IPS-NIHi7 (cell line): ENCODE measurements at regions not wholly inside any gene's neighbourhood (a gene's known extent, or its start where the extent isn't known, plus 50 kb on each side); places are given as distances from the start of the nearest gene placed in this dataset.

Source experiments
- DNase-seq: peaks from one replicate; pipeline ENCODE4 v3.0.0; 2012; ENCODE audit warnings: mixed read lengths; ENCODE audit errors: extremely low spot score

DNA sequence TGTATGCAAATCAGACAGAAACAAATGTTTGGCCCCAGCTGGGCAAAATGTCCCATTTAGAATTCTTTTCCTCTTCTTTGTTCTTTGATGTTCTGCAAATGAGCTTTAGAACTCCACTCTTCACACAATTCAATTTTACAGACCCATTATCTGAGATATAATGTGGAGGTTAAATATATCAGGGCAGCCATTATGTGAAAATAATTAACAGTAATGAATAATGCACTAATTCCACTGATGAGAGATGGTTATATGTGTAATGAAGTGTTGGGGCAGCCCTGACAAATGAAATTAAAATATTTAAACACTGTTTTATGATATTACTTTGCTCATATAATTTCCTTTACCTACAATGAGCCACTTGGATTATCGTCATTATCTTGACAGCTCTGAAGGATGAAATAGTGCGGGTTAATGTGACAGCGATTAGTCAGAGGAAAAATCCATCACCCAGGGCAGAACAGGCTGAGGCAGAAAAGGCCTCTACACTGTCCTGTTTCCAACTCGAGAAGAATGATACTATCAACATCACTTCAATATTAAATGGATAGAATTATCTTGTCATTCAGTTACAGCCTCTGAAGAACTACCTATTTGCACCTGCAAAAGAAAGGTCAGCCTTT lies 321.1 kb downstream of the RBM26 start:
- no peak for DNase-seq

DNA sequence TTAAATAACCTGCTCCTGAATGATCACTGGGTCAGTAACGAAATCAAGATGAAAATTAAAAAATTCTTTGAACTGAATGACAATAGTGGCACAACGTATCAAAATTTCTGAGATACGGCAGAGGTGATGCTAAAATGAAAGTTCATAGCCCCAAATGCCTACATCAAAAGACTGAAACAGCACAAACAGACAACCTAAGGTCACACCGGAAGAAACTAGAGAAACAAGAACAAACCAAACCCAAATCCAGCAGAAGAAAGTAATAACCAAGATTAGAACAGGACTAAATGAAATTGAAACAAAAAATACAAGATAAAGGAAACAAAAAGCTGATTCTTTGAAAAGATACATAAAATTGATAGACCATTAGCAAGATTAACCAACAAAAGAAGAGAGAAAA lies 324.1 kb downstream of the RBM26 start:
- DNase-seq: no peak

DNA sequence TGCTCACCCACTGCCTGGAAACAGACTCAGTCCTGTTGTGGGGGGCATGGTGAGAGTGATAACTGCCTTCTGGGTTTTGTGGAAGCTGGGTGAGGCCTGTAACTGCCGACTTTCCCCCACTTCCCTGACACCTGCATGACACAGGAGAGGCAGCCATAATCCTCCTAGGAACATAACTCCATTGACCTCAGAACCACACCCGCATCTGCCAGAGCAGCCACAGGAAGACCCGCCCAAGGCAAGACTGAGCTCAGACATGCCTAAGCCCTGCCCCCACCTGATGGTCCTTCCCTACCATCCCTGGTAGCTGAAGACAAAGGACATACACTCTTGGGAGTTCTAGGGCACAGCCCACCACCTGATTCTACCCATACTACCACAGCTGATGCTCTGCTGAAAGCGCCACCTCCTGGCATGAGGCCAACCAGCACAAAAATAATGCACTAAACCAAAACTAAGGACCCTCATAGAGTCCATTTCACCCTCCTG lies 326.7 kb downstream of the RBM26 start:
- DNase-seq: no peak

DNA sequence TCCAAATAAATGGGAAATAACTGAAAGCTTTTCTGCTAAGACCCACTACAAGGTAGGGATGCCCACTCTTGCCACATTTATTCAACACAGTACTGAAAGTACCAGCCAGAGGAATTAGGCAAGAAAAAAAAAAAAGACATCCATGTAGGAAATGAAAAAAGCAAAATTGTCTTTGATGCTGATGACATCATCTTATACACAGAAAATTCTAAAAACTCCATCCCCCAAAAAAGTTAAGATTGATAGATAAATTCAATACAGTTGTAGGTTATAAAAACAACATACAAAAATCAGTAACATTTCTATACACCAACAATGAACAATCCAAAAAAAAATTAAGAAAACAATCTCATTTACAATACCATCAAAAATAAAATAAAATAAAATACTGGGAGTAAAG lies 330.4 kb downstream of the RBM26 start:
- DNase-seq: no peak

DNA sequence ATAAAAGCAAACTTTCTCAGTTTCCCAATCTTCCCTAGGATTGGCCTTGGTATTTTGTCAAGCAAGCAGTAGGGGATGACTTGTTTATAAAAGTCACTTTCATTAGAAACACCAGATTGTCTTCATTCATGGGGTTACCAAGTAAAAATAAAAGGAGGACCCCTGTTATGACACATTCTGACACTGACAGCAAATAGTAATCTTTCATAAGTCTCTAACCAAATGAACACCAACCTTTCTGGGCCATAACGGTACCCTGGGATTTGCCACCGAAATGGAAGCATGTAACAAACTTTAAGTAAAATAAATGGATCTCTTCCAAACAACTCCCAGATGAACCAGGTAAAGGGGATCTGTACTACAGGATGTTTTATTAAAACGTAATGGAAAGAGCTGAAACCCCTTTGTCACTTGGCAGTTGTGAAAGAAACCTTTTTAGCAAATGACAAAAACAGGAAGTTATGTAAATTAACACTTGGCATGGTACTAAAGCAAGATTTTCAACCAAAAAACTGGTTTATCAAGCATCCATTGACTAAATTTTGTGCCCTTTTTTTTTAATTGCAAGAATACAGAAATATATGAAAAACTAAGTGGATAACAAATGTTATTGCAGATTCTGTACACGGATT lies 335.6 kb downstream of the RBM26 start:
- no peak for DNase-seq

DNA sequence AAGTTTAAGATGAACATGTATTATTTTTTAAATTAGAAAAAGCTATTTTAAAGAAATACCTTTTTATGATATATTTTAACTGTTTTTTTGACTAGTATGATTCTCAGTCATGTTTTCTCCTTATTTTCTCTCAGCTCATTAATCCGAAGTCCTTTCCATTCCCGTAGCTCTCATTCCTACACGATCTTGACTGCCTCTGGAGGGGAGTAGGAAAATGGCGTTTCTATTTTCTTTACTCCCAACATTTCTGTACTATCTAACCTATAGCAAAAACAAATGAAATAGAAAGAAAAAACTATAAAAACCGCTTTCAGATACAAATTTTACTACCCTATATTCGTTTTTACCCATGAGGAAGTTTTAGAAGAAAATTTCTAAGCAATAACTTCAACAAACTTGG lies 343.8 kb downstream of the RBM26 start:
- DNase-seq: no peak

DNA sequence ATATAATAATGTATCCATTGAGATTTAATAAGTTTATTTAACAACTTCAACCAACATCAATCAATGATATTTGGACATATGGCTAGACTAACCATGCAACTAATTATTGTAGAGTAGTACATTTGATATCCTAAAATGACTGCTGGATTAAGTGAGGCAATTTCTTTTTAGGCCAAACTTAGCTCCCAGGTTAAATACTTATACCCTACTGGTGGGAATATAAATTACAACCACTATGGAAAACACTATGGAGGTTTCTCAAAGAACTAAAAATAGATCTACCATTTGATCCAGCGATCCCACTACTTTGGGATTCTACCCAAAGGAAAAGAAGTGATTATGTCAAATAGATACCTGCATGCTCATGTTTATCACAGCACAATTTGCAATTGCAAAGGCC lies 345.8 kb downstream of the RBM26 start:
- DNase-seq: no peak

DNA sequence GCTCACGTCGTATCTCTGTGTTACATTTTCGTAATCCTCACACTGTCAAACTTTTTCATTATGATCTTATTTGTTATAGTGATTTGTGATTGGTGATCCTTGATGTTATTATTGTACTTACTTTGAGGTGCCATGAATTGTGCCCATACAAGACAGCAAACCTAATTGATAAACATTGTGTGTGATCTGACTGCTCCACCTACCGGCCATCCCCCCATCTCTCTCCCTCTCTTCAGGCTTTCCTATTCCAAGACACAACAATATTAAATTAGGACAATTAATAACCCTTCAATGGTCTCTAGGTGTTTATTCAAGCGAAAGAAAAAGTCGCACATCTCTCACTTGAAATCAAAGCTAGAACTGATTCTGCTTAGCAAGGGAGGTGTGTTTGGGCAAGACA lies 349.3 kb downstream of the RBM26 start:
- no peak for DNase-seq

DNA sequence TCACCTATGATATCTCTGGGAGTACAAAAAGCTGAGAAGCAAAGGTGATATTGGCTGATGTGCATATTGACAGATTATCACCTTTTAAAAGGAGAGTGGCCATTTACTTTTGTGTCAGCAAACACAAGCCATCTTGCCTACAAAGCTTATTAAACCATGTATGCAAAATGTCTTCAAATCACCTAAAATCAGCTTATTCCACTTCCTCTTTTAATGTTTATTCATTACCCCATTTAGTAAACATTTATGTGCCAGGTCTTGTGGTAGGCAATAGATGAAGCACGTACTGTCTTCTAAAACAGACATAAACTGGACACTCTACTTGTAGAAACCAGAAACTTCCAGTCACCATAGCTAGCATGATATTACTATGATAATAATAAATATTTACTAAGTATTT lies 354.6 kb downstream of the RBM26 start:
- DNase-seq: no peak

DNA sequence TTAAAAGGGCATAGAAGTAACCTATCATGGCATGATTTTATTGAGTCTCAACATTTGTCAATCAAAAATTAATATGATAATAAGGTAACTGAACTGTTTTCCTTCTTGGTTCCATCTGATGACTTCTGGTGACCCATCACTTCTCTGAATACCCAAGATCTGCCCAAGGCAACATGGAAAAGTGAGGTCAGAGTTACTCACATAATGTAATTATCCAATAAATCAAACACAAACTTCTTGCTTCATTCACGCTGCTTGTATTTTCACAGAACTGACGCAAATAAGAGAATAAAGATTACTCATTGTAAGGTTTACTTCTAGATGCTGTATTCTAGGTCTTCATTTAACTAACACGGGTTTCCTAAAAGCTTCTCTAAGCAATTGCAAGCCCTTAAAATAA lies 361.6 kb downstream of the RBM26 start:
- no peak for DNase-seq

DNA sequence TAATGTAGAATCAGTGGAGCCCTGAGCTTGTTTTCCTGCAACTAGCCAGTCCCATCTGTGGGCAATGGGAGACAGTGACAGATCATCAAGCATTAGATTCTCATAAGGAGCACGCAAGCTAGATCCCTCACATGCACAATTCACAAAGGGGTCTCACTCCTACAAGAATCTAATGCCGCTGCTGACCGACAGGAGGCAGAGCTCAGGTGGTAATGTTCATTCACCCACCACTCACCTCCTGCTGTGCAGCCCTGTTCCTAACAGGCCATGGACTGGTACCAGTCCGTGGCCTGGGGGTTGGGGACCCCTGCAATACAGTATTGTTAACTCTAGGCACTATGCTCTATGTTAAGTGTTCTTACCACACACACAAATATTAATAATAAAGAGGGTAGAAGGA lies 362.8 kb downstream of the RBM26 start:
- DNase-seq: no peak

DNA sequence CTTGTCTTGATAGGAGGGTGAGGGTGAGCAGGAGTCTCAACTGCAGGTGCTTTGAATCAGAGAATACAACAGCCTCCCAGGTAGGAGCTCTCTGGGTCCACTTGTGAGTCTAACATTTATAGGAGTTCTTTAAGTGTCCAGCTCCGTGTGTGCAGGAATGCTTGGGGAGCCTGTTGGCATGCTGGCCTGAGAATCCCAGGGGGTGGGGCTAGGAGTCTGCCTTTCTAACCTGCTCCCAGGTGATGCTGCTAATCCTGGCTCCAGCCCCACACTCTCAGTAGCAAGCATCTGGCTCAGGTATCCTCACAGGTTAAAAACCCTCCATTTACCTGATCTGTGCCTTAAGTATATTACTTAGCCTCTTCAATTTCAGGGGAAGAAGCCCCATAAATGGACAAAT lies 368.9 kb downstream of the RBM26 start:
- DNase-seq: no peak

DNA sequence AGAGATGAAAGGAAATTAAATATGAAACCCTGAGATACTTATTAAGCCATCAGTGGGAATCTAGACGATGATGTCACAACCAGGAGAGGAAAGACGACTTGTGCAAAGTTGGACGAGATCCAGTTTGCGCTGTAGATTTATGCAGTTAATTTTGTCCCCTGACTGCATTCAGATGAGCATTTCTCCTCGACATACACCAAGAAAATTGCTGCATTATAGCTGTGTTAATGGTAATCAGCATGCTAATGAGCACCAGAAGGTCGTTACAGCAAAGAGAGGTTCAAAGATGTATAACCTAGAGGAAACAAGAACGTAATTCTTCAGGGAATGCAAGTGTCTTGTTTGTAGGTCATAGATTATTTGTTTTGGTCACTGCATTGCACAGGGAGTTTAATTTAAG lies 371.7 kb downstream of the RBM26 start:
- DNase-seq: no peak

DNA sequence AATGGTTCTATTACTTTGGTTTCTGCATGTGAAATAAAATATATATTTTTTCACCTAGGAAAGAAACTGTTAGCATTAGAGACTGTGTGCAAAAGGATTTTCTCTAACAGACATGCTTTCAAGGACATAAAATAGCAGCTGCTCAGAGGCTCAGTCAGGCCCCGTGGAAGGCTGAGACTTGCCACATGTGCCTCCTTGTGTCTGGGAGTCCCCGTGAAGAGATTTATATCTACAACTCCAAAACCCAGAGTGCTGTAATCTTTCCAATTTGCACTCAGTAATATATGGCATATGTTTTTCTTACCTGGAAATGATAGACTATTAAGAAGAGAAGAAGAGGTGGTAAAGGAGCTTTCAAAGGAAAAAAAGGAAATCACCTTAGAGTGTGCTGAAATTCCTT lies 371.6 kb upstream of the OBI1 start:
- DNase-seq: no peak

DNA sequence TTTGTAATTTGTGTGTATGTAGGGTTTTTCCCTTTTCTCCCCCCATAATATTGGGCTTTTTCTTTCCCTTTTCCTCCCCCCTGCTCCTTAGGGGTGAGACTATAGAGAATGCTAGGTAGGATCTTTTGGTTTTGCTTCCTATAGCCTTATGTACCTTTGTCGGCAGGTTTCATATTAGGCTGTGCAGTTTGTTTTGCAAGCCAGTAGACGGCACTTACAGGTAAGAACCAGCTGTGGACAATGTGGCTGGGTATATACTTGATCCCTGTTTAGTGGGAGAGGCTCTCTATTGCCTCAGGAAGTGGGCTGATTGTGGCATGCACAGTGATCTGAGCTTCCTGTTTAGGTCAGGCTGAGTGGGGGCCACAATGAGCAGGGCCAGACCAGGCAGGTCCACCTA lies 359.2 kb upstream of the OBI1 start:
- DNase-seq: no peak

DNA sequence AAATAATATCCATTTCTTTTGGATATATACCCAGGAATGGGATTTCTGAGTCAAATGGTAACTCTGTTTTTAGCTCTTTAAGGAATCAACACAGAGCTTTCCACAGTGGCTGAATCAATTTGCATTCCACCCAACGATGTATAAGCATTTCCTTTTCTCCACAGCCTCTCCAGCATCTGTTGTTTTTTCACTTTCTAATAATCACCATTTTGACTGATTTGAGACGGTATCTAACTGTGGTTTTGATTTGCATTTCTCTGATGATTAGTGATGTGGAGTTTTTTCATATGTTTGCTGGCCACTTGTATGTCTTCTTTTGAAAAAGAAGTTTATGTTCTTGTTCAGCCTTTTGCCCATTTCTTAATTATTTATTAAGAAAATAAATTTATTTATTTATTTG lies 352.2 kb upstream of the OBI1 start:
- DNase-seq: no peak

DNA sequence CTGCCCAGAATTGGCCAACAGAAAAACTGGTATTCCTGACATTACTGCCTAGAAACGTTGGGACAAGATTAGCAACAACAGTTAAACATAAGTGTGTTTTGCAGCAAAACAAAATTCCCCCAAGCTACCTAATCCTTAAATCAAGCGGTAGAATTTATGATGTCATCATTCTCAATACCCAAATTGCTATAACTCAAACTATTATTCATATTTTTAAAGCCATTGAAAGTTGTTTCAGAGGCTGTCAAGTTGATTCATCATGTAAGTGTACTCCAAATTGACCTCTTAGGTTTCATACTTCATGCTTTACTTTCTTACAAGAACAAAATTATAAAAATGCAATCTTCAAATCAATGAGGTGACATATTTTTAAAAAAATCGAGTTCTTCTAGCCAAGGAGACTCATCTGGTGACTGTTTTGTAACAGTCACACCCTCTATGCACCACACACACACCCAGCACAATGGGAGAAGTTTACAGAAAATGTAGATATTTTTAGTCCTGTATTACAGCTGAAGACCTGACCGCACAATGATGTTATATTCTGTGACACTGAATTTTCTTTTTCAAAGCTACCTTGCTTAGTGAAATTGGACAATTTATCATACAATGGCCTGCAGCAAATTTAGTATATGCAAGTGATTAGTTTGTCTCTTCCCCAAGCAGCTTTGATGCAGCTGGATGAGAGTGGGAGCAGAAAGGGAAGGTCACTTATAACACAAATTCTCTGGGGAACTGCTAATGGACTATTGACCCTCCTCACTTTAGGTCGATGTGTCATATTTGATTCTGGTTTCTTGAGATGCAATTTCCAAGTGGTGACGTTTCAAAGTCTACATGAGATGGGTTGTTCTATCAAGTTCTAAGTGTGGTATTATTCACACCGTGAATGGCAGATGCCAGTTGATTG lies 345.3 kb upstream of the OBI1 start:
- no peak for DNase-seq

DNA sequence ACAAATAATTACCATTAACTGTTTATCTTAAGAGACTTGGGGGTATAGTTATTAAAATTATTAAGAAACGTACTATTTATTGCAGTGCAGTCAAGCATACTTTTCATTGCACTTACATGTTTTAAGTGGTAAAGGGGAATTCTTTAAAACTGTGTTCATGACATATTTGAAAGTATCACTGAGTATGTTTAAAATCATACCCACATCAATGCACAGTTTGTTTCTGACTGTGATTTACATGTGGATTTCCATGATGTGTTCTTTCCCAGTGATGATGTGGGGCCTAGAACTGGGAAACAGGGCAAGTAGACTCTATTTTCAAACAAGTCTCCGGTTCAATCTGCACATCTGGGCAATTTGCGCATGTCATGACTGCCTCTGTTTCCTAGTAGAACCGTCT lies 340.5 kb upstream of the OBI1 start:
- no peak for DNase-seq

DNA sequence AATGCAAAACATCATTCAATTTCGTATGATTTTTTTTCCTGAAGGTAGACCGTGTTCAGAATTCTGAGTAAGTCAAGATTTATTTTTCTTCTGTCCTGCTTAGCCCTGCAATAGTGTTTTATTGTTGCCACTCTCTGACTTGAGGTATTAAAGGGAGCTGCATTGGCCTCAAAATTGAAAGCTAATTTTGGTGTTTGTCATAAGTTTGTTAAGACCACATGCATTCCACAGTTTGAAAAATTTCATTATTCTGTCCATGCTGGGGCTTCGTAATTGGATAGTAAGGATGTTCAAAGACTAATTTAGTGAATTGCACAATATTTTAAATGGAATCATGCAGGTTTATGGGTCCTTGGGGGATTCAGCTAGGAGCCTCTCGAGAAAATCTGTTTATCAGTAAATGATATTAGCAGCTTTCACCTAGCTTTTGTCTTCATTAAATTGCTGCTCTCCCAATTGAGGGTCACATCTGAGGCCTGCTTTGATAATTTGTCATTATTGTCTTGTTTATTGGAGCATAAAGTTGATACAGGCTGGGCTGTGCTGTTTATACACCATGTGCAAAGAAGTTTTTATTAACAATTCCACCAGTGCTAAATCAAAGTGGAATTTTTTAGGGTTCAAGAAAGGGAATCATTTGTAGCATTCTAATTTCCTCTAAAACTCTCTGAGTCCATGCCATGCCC lies 339.8 kb upstream of the OBI1 start:
- no peak for DNase-seq

DNA sequence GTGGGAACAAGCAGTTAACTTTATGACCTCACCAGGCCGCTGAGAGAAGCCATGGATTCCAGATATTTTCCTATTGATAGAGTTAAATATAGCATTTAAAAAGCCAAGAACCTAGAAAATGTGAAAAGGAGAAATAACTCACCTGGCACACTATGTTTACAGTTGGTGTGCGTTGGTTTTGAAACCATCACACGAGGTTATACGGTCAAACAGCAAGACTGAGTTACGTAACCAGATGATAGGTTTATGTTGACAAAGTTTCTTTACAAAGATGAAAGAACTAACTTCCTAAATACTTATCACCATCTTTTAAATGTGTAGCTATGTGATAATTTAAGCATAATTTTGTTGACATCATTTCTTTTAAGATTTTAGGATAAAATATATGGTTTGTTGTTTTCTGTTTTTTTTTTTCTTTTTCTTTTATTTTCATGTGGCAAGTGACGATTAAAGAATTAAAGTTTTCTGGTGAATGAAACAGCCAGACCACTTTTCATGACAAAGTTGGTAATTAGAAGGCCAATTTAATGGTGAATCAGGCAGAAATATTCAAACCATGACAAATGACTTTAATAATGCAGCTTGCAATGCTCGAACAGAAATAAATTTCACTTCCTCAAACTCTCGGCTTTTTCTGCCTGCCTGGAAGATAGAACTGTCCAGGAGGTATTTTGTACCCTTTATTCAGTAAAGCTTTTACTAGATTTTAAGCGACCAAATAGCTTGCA lies 339.1 kb upstream of the OBI1 start:
- no peak for DNase-seq

DNA sequence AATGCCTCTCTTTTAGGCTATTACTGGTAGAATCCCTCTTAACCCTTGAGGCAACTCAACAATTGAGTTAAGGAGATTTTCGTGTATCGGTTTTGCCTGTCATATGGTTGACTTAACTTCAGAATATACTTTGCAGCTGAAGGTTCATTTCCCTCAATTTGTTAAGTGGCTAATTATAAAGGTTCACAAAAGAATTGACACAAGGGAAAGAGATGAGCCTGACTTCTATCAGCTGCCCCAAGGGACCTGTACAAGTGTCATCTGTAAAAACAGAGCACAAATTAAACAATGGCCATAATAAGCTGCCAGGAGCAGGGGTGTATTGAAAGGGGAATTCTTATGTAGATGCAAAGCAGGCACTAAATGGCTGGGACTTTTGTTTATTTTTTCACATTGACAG lies 334.8 kb upstream of the OBI1 start:
- no peak for DNase-seq

DNA sequence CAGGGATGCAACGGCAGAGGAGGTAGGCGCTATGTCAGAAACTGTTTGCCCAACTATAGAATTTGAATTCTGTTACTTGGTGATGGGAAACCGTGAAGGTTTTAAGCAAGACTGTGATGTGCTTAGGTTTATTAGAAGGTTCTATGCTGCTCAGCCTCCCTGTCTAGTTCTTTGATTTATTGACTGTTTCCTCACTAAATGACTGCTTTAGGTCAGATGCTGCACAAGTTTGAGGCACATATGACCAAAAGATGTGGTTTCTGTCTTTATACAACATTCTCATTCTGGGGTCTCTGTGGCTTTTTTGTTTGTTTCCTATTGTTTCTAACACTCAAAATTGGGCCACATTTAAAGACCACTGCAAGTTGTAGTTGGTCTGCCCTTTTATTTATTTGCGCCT lies 323.0 kb upstream of the OBI1 start:
- DNase-seq: no peak
